ENCODE measurements at regions not wholly inside any gene's neighbourhood (a gene's known extent, or its start where the extent isn't known, plus 50 kb on each side); places are given as distances from the start of the nearest gene placed in this dataset.
A peak's percentile ranks its signal among the peaks of the same experiment; 100 is the strongest.

DNA sequence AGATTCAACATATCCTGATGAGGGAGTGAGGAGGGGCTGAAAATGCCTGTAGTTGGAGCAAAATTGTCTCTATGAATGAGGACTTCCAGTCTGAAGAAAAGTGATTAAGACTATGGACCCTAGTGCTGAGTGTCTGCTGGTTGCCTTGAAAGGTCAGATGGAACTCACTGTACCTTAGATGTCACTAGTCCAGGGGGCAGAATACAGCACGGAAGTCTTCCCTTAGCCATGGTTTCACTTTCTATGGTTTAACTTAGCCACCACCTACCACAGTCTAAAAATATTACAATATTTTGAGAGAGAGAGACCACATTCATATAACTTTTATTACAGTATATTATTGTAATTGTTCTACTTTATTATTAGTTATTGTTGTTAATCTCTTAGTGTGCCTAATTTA, 223.1 kb downstream of the FMR1NB start:
- Mint-ChIP-seq H3K4me3 (no peak overlapping the region), H3K27ac (no peak overlapping the region)

DNA sequence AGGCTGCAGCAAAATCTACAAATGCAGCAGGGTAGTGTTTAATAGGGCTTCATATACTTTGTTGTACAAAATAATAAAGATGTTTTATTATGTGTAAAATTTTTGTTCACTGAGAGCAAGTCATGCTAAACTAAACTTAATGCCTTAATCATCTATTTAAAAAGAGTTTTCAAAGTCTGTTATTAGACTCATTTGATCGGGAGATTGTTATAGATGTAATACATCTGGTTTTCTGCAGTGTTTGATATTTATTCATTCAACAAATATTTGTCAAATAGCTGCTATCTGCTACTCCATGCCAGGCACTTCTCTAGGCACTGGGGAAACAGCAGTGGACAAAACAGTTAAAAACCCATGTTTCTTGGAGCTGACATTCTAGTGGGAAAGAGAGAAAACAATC, 233.6 kb downstream of the FMR1NB start:
- H3K9me3 Mint-ChIP-seq: peaks cover 0 to under 1% of the 10 kb centered on the region in 2 donors
- no peak overlapping the region for H3K4me3 Mint-ChIP-seq
- no peak for DNase-seq
- no peak for ATAC-seq
- H3K27me3 Mint-ChIP-seq: no peaks in the 10 kb centered on the region
- peak overlapping the region in 1 of 2 donors; percentile 72 for H3K27ac Mint-ChIP-seq
- no peaks in the 10 kb centered on the region for H3K4me1 Mint-ChIP-seq

More for the DNA sequence above, 223.1 kb downstream of the FMR1NB start:
- DNase-seq (no peak), ATAC-seq (no peak)
- no peaks in the 10 kb centered on the region for H3K27me3 Mint-ChIP-seq
- peaks cover under 1 to 10% of the 10 kb centered on the region in 2 donors for H3K9me3 Mint-ChIP-seq
- H3K4me1 Mint-ChIP-seq: no peaks in the 10 kb centered on the region

DNA sequence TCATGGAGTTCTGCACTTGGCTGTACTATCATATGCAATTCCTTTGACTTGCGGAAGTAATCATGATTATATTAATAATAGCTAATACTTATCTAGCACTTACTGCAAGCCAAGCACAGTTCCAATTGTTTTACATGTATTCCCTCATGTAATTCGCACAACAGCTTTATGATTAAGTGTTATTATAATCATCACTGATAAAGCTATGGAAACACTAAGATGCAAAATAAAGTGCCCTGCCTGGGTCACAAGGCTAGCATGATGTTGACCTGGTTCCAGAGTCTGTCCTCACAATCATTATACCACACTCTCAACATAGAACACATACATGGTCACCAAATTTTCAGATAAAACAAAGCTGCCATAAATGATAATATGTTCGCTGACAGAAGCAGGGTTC, 234.6 kb downstream of the FMR1NB start:
- DNase-seq (no peak), ATAC-seq (no peak)
- no peaks in the 10 kb centered on the region for H3K4me1 Mint-ChIP-seq
- no peak overlapping the region for H3K4me3 Mint-ChIP-seq
- no peaks in the 10 kb centered on the region for H3K27me3 Mint-ChIP-seq
- no peak overlapping the region for H3K27ac Mint-ChIP-seq
- H3K9me3 Mint-ChIP-seq: no peaks in the 10 kb centered on the region

DNA sequence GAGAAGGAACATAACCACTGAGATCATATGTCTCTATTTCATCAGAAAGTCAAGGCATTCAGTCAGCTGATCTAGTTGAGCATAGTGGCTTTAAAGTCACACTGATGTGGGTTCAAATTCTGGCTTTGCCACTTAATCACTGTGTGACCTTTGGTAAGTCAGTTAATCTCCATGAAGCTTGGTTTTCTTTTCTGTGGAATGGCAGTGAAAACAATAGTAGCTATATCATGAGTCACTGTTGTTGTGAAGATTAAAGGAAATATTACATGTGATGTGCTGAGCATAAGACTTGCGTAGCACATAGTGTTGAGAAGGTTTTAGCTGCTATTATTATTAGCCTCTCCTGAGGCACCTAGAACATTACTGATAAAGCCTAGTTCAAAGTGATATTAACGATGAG, 242.2 kb downstream of the FMR1NB start:
- no peak for ATAC-seq
- no peak overlapping the region for H3K27ac Mint-ChIP-seq
- no peak for DNase-seq
- peaks cover 0 to 7% of the 10 kb centered on the region in 2 donors for H3K9me3 Mint-ChIP-seq
- peaks cover 11% of the 10 kb centered on the region for H3K4me1 Mint-ChIP-seq
- H3K27me3 Mint-ChIP-seq: no peaks in the 10 kb centered on the region
- no peak overlapping the region for H3K4me3 Mint-ChIP-seq

DNA sequence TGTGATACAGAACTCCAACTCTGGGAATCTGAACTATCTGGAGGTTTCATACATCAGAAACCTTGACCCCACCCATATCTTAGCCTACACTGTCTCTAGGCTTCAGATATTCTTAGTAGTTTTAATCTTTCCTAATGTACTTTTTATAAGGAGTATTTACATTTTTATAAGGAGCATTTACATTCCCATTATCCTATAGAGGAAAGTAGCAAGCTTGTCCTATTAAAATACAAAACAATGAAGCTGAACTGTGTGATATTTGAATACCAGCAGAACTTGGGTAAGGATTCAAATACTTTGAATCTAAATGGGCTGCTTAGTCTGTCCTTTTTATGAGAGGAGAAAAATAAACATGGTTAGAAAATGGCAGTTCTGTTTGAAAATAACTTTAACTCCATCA, 247.4 kb downstream of the FMR1NB start:
- no peak for DNase-seq
- ATAC-seq: no peak
- no peak overlapping the region for H3K4me3 Mint-ChIP-seq
- peaks cover 14% of the 10 kb centered on the region for H3K4me1 Mint-ChIP-seq
- peaks cover 5 to 15% of the 10 kb centered on the region in 2 donors for H3K9me3 Mint-ChIP-seq
- H3K27ac Mint-ChIP-seq: peak overlapping the region in 1 of 2 donors; percentile 12
- no peaks in the 10 kb centered on the region for H3K27me3 Mint-ChIP-seq

DNA sequence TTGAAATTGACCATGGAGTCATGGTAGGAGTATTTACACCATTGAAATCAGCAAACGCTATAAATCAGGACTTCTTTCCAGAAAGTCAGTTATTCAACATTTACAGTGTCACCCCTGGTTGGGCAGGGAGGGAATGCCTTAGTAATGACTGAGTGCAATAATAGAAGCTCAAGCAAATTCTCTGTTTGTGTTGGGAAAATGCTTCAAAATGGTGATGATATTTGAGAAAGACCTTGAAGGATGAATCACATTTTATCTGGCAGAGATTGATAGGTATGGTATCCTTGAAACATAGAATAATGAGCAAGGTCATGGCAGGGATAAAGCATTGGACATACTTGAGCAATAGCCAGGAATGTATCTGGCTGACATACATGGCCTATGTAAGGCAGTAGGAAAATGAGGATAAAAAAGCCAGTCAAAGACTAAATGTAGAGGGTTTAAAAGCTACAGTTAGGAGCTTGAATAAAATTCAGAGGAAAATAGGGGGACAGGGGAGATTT, 248.7 kb downstream of the FMR1NB start:
- H3K4me1 Mint-ChIP-seq: peaks cover 11% of the 10 kb centered on the region
- no peaks in the 10 kb centered on the region for H3K27me3 Mint-ChIP-seq
- no peak overlapping the region for H3K27ac Mint-ChIP-seq
- DNase-seq (no peak), ATAC-seq (no peak)
- peaks cover 5 to 15% of the 10 kb centered on the region in 2 donors for H3K9me3 Mint-ChIP-seq
- H3K4me3 Mint-ChIP-seq: no peak overlapping the region

DNA sequence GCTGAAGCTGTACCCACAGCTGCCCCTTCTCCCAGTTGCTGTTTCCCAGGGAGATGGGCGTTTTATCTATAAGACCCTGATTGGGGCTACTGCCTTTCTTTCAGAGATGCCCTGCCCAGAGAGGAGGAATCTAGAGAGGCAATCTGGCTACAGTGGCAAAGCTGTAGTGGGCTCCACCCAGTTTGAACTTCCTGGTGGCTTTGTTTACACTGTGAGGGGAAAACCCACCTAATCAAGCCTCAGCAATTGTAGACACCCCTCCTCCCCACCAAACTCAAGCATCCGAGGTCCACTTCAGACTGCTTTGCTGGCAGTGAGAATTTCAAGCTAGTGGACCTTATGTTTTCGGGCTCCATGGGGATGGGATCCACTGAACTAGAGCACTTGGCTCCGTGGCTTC, 240.4 kb upstream of the AFF2 start:
- no peak for DNase-seq
- no peaks in the 10 kb centered on the region for H3K27me3 Mint-ChIP-seq
- H3K4me3 Mint-ChIP-seq: no peak overlapping the region
- peaks cover 13 to 23% of the 10 kb centered on the region in 2 donors for H3K9me3 Mint-ChIP-seq
- ATAC-seq: no peak
- H3K4me1 Mint-ChIP-seq: peaks cover 11% of the 10 kb centered on the region
- H3K27ac Mint-ChIP-seq: no peak overlapping the region

DNA sequence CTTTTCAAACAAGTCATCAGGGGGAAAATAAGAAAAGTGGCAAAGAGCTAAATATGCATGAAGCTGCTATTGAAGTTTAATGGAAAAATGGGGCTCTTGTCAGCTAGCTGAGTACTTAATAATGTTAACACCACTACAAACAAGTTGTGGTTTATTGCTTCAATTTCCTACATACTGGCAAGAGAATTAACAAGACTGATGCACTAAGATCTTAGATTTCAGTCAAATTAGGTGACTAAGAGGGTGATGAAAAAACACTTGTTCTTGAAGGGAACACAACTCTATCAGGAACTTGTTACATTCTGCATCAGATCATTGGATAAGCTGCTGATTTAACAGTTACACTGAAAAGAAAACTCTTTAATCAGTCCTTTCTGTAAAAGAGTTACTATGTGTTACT, 234.6 kb upstream of the AFF2 start:
- peak overlapping the region in 1 of 2 donors; percentile 65 for H3K27ac Mint-ChIP-seq
- H3K9me3 Mint-ChIP-seq: peaks cover 8 to 23% of the 10 kb centered on the region in 2 donors
- H3K27me3 Mint-ChIP-seq: no peaks in the 10 kb centered on the region
- DNase-seq: no peak
- no peak overlapping the region for H3K4me3 Mint-ChIP-seq
- peak; percentile 52 for ATAC-seq
- peaks cover 12% of the 10 kb centered on the region for H3K4me1 Mint-ChIP-seq

DNA sequence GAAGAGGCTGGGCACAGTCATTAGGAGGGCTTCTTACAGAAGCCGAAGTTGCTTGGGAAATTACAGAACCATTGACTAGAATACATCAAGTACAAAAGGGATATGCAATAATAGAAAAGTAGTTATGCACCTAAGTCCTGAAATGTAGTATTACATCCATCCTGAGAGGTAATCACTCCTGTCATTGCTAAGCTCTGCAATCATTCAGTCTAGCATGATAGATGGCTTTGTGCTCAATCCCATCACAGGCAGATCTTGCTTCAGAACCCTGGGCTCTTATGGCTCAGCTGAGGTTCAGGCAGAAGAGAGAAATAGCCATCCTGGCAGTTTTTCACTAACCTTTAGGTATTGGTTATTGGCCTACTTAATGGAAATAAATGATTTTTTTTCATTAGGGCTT, 231.7 kb upstream of the AFF2 start:
- Mint-ChIP-seq H3K4me3 (no peak overlapping the region), H3K27me3 (no peaks in the 10 kb centered on the region), H3K27ac (no peak overlapping the region), H3K4me1 (peaks cover 18% of the 10 kb centered on the region), H3K9me3 (peaks cover 2 to 7% of the 10 kb centered on the region in 2 donors)
- no peak for DNase-seq
- no peak for ATAC-seq

DNA sequence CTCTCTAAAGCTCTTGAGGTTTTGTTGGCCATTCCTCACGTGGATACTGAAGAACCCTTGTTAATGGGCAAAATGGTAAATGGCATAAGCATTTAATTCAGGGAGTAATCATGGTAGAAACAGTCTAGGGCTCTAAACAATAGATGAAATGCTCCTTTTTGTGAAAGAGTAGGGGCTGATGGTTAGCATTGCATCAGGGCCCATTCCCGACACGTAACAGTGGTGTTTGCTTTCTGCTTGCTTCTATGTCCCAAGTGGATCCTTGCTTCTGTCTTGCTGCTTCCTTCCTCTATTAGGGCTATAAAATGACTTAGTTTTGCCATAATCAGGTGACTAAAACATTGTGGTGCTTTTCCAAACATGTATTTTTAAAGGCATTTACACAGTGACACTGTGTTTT, 230.9 kb upstream of the AFF2 start:
- peaks cover 16% of the 10 kb centered on the region for H3K4me1 Mint-ChIP-seq
- DNase-seq (no peak), ATAC-seq (no peak)
- no peak overlapping the region for H3K4me3 Mint-ChIP-seq
- H3K27ac Mint-ChIP-seq: peak overlapping the region in 1 of 2 donors; percentile 69
- H3K9me3 Mint-ChIP-seq: peaks cover 0 to 4% of the 10 kb centered on the region in 2 donors
- no peaks in the 10 kb centered on the region for H3K27me3 Mint-ChIP-seq

DNA sequence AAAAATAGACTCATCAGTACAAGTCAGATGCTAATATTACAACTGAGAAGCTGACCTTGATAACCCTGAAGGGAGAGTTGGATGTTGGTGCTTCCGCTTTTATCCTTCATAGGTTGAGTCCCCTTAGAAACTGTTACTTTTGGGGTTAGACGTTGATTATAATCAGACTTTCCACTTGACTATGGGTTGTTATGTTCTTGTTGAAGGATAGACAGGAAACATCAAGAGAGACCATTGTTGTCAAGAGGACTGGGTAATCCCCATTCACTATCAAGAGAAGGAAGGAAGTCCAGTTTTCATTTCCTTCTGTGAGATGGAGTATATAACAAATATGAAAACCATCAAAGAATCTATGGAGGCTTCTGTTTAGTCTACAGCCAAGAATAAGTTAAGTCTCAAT, 229.9 kb upstream of the AFF2 start:
- no peaks in the 10 kb centered on the region for H3K27me3 Mint-ChIP-seq
- peak overlapping the region in 1 of 2 donors; percentile 86 for H3K27ac Mint-ChIP-seq
- H3K4me1 Mint-ChIP-seq: peaks cover 13% of the 10 kb centered on the region
- DNase-seq (no peak), ATAC-seq (peak; percentile 94)
- no peak overlapping the region for H3K4me3 Mint-ChIP-seq
- peaks cover 6 to 9% of the 10 kb centered on the region in 2 donors for H3K9me3 Mint-ChIP-seq

DNA sequence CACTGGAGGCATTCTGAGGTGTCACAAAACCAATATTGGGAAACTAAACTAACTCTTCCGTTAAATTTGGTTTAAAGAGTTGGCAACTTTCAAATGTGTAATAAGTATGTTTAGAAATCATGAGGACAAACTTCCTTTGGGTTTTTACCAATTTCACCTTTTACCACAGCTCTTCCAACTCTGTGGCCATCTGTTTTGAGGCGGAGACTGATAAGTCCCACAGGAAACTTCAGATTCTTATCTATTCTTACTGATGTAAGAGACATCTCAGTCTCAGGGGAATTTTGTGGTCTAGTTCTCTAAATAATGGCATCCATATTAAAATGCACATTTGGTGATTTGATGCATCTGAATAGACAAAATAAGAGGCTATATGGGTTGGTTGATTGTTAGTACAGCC, 229.2 kb upstream of the AFF2 start:
- Mint-ChIP-seq H3K27ac (peak overlapping the region in 1 of 2 donors; percentile 86), H3K9me3 (peaks cover 6 to 9% of the 10 kb centered on the region in 2 donors), H3K27me3 (no peaks in the 10 kb centered on the region), H3K4me3 (no peak overlapping the region), H3K4me1 (peaks cover 14% of the 10 kb centered on the region)
- DNase-seq (no peak), ATAC-seq (no peak)

DNA sequence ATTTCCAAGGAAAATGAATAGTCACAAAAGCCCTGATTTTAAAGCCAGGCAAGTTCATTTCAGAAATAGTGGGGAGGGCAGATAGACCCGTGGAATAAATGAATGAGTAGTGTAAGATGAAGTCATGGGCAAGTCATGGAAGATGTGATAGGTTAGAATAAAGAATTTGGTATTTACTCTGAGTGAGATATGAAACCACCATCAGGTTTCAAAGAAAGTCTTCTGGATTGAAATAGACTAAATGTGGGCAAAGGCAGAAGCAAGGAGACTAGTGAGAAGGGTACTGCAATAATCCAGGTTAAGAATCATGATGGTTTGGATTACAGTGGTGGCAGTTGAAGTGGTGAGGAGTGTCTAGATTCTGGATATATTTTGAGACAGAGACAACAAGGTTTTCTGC, 218.5 kb upstream of the AFF2 start:
- peaks cover 38% of the 10 kb centered on the region for H3K4me1 Mint-ChIP-seq
- peak overlapping the region; percentile 45 to 62 for H3K4me3 Mint-ChIP-seq
- peak overlapping the region; percentile 65 to 93 for H3K27ac Mint-ChIP-seq
- peaks cover 4 to 9% of the 10 kb centered on the region in 2 donors for H3K9me3 Mint-ChIP-seq
- ATAC-seq (peak; percentile 82), DNase-seq (no peak)
- H3K27me3 Mint-ChIP-seq: no peaks in the 10 kb centered on the region

DNA sequence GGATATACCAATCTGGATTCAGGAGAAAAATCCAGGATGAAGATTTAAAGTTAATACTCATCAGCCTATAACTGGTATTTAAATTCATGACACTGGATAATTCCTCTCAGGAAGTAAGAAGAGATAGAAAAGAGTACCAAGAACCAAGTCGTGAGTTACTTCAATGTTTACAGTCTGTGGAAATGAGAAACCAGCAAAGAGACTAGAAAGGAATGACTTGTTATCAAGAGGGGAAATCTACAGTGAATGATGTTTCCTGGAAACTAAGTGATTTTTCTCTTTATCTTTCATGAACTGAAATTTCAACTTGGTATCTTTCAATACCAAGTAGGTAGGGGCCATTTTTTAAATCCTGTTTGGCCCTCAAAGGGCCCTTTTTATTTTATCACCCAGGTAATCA, 217.9 kb upstream of the AFF2 start:
- DNase-seq (no peak), ATAC-seq (peak; percentile 80)
- Mint-ChIP-seq H3K27me3 (no peaks in the 10 kb centered on the region), H3K27ac (peak overlapping the region; percentile 8 to 74), H3K4me1 (peaks cover 36% of the 10 kb centered on the region), H3K9me3 (peaks cover 0 to 4% of the 10 kb centered on the region in 2 donors), H3K4me3 (no peak overlapping the region)

DNA sequence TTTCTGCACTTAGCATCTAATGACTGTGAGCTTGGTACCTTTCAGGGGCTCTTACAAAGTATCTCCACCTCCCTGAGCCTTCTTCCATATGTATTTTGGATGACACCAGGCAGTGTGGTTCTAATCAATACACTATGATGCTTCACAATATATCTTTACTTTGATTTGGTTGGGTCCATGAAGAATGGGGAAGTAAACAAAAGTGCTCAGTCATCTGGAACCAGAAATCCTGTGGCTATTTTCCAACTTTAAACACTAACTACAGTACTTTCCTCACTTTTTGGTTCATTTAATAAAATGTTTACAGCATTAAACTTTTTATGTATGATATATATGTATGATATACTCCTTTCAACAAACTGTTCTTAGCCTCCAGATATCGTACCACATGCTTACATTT, 216.4 kb upstream of the AFF2 start:
- DNase-seq (no peak), ATAC-seq (no peak)
- Mint-ChIP-seq H3K4me3 (no peak overlapping the region), H3K4me1 (peaks cover 36% of the 10 kb centered on the region), H3K27me3 (no peaks in the 10 kb centered on the region), H3K9me3 (no peaks in the 10 kb centered on the region), H3K27ac (no peak overlapping the region)

DNA sequence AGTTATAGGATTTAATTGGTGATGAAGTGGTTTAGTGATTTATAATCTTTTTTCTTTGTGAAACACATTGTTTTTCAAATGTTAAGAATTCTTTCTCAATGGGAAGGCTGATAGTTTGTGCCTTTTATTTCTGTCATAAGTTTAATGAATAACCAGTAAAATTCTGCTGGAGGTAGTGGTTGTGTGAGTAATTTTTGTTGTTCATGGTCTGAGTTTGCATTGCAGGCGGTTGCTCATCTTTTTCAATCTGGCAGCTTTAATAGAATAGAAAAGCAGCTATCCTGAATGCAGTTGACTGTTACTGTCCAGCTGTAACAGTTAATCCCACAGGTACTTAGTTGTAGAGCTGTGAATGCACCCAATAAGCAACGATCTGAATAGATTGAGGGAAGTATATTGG, 215.6 kb upstream of the AFF2 start:
- no peaks in the 10 kb centered on the region for H3K27me3 Mint-ChIP-seq
- no peak overlapping the region for H3K4me3 Mint-ChIP-seq
- no peaks in the 10 kb centered on the region for H3K9me3 Mint-ChIP-seq
- H3K27ac Mint-ChIP-seq: no peak overlapping the region
- no peak for DNase-seq
- H3K4me1 Mint-ChIP-seq: peaks cover 35% of the 10 kb centered on the region
- no peak for ATAC-seq

DNA sequence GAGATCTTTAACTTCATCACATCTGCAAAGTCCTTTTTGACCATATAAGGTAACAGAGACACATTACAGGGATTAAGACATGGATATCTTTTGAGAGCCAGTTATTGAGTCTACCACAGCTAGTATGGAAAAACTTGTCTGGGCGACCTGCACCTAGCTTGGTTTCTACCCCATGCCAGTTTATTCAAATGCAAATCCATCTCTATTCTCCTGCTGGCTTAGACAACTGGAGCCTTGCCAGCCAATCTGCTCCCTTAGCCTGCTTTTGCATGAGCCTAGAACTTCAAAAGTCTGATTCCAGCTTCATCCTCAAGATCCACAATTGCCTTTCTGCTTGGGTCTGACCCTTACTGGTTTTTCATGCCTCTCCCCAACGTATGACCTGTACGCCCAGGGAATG, 212.0 kb upstream of the AFF2 start:
- Mint-ChIP-seq H3K9me3 (peaks cover 1 to 7% of the 10 kb centered on the region in 2 donors), H3K4me3 (no peak overlapping the region), H3K4me1 (peaks cover 12% of the 10 kb centered on the region), H3K27me3 (no peaks in the 10 kb centered on the region), H3K27ac (no peak overlapping the region)
- no peak for DNase-seq
- ATAC-seq: no peak
